Type B pancreatic cell (in vitro differentiated cells): ENCODE measurements at regions not wholly inside any gene's neighbourhood (a gene's known extent, or its start where the extent isn't known, plus 50 kb on each side); places are given as distances from the start of the nearest gene placed in this dataset.

Source experiments
- DNase-seq: peaks from one replicate; pipeline ENCODE4 v3.0.0; 2021; ENCODE audit warnings: mixed read lengths; ENCODE audit not compliant: unreplicated experiment; ENCODE audit errors: extremely low spot score
- H3K27ac Mint-ChIP-seq: 2 replicates; pipeline ENCODE4 v1.8.0; 2021; ENCODE audit warnings: mild to moderate bottlenecking, mixed read lengths
- H3K27me3 Mint-ChIP-seq: 2 replicates; pipeline ENCODE4 v1.8.0; 2021; ENCODE audit warnings: mixed read lengths
- H3K36me3 Mint-ChIP-seq: 2 replicates; pipeline ENCODE4 v1.8.0; 2021; ENCODE audit warnings: mixed read lengths
- H3K4me1 Mint-ChIP-seq: one replicate; pipeline ENCODE4 v1.8.0; 2021; ENCODE audit warnings: mixed read lengths; ENCODE audit not compliant: unreplicated experiment
- H3K4me3 Mint-ChIP-seq: 2 replicates; pipeline ENCODE4 v1.8.0; 2021; ENCODE audit warnings: mild to moderate bottlenecking, mixed read lengths
- H3K9me3 Mint-ChIP-seq: 2 replicates; pipeline ENCODE4 v1.8.0; 2021; ENCODE audit warnings: mixed read lengths
- TF ChIP-seq, protein P1 (sequence below): fragments of 200-600 bp; sonication (generic); conservative IDR thresholded peaks from 2 replicates; pipeline ENCODE4 v1.5.0; 2021; ENCODE audit warnings: antibody characterized with exemption, mild to moderate bottlenecking

DNA sequence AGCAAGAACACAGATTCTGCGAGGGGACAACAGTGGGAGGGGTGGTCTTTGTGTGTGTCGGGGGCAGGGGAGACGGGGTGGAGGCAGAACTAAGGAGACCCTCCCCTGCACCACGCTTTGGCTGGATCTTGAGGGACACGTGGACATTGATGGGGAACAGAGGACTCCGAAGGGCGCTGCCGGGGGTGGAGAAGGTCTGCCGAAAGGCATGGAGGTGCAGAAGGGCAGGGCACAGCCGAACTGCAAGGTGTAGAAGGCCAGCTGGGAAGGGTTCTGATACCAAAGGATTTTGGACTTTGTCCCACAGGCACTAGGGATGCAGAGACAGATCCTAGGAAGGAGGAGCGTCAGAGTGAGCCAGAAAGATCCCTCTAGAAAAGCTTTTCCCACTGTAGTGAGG is 107.7 kb upstream of the SYT13 start:
- TF ChIP-seq, protein P1, sequence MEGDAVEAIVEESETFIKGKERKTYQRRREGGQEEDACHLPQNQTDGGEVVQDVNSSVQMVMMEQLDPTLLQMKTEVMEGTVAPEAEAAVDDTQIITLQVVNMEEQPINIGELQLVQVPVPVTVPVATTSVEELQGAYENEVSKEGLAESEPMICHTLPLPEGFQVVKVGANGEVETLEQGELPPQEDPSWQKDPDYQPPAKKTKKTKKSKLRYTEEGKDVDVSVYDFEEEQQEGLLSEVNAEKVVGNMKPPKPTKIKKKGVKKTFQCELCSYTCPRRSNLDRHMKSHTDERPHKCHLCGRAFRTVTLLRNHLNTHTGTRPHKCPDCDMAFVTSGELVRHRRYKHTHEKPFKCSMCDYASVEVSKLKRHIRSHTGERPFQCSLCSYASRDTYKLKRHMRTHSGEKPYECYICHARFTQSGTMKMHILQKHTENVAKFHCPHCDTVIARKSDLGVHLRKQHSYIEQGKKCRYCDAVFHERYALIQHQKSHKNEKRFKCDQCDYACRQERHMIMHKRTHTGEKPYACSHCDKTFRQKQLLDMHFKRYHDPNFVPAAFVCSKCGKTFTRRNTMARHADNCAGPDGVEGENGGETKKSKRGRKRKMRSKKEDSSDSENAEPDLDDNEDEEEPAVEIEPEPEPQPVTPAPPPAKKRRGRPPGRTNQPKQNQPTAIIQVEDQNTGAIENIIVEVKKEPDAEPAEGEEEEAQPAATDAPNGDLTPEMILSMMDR: no peak
- H3K4me3 Mint-ChIP-seq: no peak overlapping the region
- H3K27me3 Mint-ChIP-seq: peaks cover 33% of the 10 kb centered on the region
- no peak overlapping the region for H3K27ac Mint-ChIP-seq
- H3K36me3 Mint-ChIP-seq: no peaks in the 10 kb centered on the region
- H3K4me1 Mint-ChIP-seq: peaks cover 20% of the 10 kb centered on the region
- H3K9me3 Mint-ChIP-seq: no peaks in the 10 kb centered on the region
- no peak for DNase-seq

DNA sequence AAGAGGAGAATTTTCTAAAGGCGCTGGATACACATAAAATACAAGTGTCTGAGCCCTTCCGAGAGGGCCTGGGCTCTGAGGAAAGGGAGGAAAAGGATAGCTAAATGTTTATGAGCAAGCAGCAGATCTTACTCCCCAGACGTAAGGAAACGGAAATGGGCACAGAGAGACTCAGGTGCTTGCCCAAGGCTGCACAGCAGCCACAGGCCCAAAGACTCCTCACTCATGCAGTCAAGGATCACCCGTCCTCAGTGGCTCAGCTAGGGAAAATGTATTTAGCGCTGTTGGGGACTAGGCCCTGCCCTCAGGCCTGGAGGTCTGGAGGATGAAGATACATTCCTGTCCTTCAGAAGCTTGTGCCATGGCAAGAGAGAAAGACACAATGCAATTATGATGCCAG is 107.2 kb upstream of the SYT13 start:
- TF ChIP-seq, protein P1: no peak
- H3K4me3 Mint-ChIP-seq: no peak overlapping the region

DNA sequence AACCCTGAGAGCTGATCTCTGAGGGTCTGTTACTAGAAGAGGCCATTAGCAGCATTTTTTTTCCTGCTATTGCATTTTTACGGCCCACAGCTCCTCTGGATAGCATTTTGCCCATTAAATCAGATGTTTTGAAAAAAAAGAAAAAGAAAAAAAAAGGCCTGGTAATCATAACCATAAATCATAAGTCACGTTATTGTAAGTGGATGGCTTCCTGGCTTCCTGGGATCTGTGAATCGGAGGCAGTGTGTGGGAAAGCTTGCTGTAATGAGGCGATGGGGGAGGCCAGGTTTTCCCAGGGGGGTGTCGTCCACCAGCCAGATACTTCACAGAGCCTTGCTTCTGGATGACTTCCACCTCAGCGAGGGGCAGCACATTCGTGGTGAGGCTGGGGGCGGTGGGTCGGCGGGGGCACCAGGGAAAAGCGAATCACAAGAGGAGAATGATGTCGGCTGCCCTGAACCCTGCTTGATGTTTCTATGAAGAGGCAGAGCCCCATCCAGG is 106.5 kb upstream of the SYT13 start:
- H3K4me3 Mint-ChIP-seq: no peak overlapping the region
- DNase-seq: no peak
- H3K27ac Mint-ChIP-seq: no peak overlapping the region
- TF ChIP-seq, protein P1: no peak
- H3K4me1 Mint-ChIP-seq: peaks cover 20% of the 10 kb centered on the region
- no peaks in the 10 kb centered on the region for H3K9me3 Mint-ChIP-seq
- H3K27me3 Mint-ChIP-seq: peaks cover 42% of the 10 kb centered on the region
- no peaks in the 10 kb centered on the region for H3K36me3 Mint-ChIP-seq

More for the DNA sequence above, 107.2 kb upstream of the SYT13 start:
- Mint-ChIP-seq H3K4me1 (peaks cover 20% of the 10 kb centered on the region), H3K36me3 (no peaks in the 10 kb centered on the region), H3K27ac (no peak overlapping the region), H3K9me3 (no peaks in the 10 kb centered on the region), H3K27me3 (peaks cover 38% of the 10 kb centered on the region)
- DNase-seq: no peak

DNA sequence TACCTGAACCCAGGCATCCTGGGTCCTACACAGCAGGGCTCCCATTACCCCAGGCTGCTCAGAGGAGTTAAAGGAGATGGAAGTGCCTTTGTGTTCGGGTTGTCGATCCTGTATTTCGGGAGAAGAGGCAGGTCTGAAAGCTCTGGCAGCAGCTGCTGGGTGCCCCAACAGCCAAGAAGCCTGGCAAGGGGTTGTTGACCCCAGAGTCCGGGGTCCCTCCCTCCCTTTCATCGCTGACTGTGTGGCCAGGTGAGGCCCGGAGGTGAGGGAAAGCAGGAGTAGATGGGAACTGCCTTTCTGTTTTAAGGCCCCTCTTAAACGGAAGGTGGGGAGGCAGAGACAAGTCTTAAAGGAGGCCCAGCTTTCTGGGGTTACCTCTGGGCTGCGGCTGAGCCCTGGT is 106.0 kb upstream of the SYT13 start:
- Mint-ChIP-seq H3K27me3 (peaks cover 47% of the 10 kb centered on the region), H3K4me3 (no peak overlapping the region), H3K9me3 (no peaks in the 10 kb centered on the region), H3K36me3 (no peaks in the 10 kb centered on the region), H3K27ac (no peak overlapping the region), H3K4me1 (peaks cover 20% of the 10 kb centered on the region)
- TF ChIP-seq, protein P1: no peak
- DNase-seq: no peak

DNA sequence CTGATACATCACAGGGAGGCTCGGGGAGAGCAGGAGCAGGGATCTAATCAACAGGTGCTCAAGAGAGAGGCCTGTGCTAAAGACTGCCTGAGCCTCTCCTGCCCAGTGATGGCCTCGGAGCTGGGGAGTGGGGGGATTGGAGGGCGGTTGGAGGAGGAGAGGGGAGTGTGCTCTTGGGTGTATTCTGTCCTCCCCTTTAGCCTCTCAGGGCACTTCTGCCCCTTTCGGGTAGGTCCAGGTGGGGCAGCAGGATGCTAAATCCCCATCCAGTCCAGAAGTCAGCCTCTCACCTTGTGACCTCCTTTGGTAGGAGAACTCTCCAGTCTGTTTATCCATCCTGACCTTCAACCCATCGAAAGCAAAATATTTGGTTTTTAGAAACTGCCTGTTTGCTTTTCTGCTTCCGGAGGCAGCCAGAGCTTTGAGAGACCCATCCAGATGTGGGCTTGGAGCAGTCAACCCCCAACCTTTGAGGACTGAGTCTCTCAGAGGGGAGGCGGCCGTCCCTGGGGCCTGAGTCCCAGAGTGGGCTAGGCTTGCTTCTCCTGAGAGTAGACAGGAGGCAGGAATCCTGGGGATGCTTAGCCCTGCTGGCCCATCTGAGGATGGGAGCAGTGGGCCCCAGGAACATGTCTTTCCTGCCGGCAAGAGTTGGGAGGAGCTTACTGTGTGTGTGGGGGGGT is 105.2 kb upstream of the SYT13 start:
- H3K27me3 Mint-ChIP-seq: peaks cover 44% of the 10 kb centered on the region
- TF ChIP-seq, protein P1: no peak
- no peak for DNase-seq
- H3K4me3 Mint-ChIP-seq: no peak overlapping the region
- H3K36me3 Mint-ChIP-seq: no peaks in the 10 kb centered on the region
- no peaks in the 10 kb centered on the region for H3K9me3 Mint-ChIP-seq
- peaks cover 20% of the 10 kb centered on the region for H3K4me1 Mint-ChIP-seq
- H3K27ac Mint-ChIP-seq: no peak overlapping the region
